ENCODE measurements at regions not wholly inside any gene's neighbourhood (a gene's known extent, or its start where the extent isn't known, plus 50 kb on each side); places are given as distances from the start of the nearest gene placed in this dataset.
"Not testable (repeated sequence)": the region's sequence is repeated elsewhere in the genome, so short reads cannot be mapped to it uniquely, and the experiment has no call there.

DNA sequence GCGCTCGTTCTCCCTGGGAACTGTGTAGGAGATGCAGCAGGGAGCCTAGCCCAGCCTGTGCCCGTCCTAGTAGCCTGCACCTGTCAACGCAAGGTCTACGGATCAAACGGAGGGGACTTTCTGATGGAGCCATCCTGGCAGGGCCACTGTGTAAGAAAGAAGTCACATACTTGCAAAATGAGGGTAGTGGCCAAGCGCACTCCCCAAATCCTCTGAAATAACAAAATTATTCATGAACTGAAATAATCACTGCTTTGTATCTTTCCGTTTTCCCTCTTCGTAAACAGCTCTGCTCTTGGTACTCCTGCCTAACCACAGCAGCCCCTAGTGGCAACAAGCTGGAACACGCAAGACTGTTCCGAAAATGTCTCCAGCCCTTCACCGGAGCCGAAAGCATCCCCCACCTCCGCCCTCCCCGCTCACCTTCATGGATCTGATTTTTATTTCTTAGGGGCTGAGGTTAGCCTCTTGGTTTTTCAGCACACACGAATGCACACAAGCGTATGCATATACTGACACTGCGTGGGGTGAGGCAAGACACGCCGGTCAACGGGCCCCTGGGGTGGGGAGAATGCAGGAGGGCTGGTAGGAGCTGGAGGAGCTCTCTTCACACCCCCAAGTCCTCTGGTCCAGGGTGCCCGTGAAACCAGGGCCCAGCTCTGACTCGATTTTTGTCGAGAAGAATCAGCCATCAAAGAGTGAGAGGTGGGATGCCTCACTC, 100.8 kb downstream of the ABCC12 start:
- peak; percentile 29 for DNase-seq

DNA sequence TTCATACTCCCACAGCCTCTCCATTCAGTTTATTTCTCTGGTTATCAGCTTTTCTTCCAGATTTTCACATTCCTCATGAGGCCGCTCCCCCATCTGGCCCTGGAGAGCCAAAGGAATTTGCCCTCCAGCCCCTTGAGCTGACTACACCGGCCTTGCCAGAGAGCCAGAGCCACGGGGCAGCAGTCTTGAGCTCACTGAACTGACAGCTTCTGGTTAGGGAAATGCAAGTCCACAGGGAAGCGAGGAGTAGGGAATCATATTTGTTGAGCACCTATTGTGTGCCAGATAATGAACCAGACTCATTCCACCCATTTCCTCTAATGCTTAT, 102.4 kb downstream of the ABCC12 start:
- DNase-seq: no peak

- DNase-seq: no peak
Measured at GRCh38 chr16:48052731-48053417, 102.9 kb downstream of the ABCC12 start.

DNA sequence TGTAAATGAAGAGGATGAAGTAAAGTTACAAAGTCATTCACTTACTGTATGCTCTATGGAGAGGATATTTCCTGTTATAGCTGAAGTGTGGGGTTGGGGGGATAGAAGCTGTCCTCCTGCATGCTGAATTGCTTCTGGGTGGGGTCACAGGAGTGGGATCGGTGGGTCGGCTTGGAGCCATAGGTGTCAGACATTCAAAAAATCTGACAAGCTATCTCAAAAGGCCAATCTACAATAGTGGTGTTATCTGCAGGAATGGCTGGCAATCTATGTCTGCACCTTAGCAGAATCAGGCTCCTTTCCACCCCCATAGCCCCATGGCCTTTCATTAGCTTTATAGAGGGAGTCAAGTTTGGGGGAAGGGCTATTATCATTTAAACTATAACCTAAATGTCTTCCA, 104.9 kb downstream of the ABCC12 start:
- no peak for DNase-seq

DNA sequence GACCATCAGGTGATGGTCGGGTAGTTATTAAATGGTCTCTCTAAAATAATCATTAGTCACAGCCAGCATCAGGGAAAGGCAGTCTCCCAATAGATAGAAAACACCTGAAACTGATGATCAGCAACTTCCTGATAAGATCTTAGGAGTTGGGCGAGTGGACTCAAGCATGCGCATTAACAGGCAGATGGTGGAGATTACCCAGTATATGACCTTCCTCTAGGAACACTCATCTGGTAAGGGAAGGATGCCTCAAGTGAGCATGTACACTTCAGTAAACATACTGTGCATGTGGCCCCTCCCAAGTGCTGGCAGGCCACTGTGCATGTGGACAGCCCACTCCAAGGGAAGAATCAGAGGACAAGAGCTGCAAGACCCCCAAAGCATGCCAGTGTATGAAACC, 105.9 kb downstream of the ABCC12 start:
- no peak for DNase-seq

DNA sequence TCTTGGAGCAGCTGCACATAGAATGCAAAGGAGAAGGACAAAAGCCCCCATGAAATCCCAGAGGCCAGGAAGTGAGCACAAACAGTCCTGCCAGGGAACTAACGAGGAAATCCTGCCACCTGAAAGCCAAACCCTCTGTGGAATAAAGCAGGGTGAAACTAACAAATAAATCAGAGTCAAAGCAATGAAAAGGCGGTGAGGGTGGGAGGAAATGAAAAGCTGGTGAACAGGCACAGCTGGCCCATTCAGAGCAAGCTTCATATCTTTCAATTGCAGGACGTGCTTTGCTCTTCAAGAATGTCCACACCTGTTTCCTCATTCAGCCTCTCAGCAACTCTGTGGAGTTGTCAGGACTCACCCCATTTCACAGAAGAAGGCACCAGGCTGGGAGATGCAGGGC, 108.1 kb downstream of the ABCC12 start:
- no peak for DNase-seq

GRCh38 chr16:48047241-48047640, 108.6 kb downstream of the ABCC12 start:
- DNase-seq: no peak

- no peak for DNase-seq
Measured at GRCh38 chr16:48044117-48044516, 111.7 kb downstream of the ABCC12 start.

- DNase-seq: no peak
Measured at GRCh38 chr16:48041981-48042421, 113.8 kb downstream of the ABCC12 start.

- DNase-seq: no peak
Measured at GRCh38 chr16:48035142-48035541, 120.7 kb downstream of the ABCC12 start.

DNA sequence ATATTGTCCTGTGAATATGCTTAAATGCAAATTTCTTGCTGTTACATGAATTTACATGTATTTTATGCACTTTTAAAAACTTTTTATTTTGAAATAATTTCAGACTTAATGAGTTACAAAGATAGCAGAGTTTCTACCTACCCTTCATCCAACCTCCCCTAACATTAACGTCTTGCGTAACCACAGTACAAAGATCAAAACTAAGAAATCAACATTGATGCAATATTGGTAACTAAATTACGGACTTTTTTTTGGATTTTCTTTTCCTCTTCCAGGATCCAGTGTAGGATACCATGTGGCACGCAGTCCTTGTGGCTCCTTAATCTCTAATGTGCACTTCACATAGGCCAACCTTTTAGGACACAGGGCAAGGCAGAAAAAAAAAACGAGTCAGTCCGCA, 124.9 kb downstream of the ABCC12 start:
- DNase-seq: no peak

GRCh38 chr16:48029768-48030167, 126.0 kb downstream of the ABCC12 start:
- no peak for DNase-seq

GRCh38 chr16:48025359-48025758, 130.4 kb downstream of the ABCC12 start:
- DNase-seq: no peak

GRCh38 chr16:48024042-48024441, 131.8 kb downstream of the ABCC12 start:
- no peak for DNase-seq

GRCh38 chr16:48022496-48022895, 133.3 kb downstream of the ABCC12 start:
- DNase-seq: no peak

GRCh38 chr16:48020617-48021016, 135.2 kb downstream of the ABCC12 start:
- not testable (repeated sequence) for DNase-seq

- no peak for DNase-seq
Measured at GRCh38 chr16:48014349-48015135, 141.3 kb downstream of the ABCC12 start.

- no peak for DNase-seq
Measured at GRCh38 chr16:48013491-48013901, 142.3 kb downstream of the ABCC12 start.

DNA sequence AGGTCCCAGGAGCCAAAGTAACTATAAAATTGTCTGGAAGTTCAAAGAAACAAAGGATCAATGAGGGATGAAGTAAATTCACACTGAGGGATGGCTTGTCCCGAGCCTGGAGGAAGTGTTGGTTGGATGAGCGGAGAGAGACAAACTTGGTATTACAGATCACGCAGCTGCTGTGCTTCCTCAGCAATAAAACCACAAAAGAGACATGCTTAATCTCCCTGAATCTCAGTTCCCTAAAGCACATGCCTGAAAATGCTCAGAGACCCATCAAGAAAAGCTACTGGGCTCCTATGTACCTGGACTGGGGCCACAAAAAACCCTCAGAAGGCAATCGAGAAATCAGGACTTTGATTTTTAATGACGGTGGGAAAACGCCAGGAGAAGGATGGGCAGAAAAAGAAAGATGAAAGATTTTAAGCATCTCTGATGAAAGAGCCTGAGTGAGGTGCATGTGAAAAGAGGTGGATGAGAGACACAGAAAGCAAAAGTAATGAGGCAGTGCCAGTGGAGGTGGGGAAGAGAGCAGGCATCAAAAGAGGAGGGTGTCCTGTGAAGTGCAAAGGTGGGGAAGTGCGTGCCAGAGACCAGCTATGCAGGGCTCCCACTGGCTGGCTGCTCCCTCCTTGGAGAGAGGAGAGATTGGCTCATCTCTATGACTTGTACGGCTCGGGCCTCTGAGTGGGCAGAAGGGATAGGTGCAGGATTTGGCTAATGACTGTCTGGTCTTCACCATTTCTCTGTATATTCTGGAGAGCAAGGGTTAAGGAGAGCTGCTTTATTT, 143.7 kb downstream of the ABCC12 start:
- DNase-seq: no peak

- DNase-seq: no peak
Measured at GRCh38 chr16:48011466-48011865, 144.3 kb downstream of the ABCC12 start.

- DNase-seq: no peak
Measured at GRCh38 chr16:48008011-48008525, 147.7 kb downstream of the ABCC12 start.

- no peak for DNase-seq
Measured at GRCh38 chr16:48004141-48004695, 151.6 kb downstream of the ABCC12 start.
